A673 (cell line): ENCODE measurements at regions not wholly inside any gene's neighbourhood (a gene's known extent, or its start where the extent isn't known, plus 50 kb on each side); places are given as distances from the start of the nearest gene placed in this dataset.

Experiments used
- BruUV-seq: library from RNA; stranded (reverse); fragments of 400-500 nt; replicated peaks from 2 replicates; lab custom pipeline; 2021; lab: Mats Ljungman, UMichigan
- CTCF ChIA-PET: fragments of 300-600 bp; sonication (Branson Sonifier 250); formaldehyde crosslinking; loops from one replicate; lab custom pipeline; 2022; ENCODE audit warnings: antibody characterized with exemption; lab: Charles Lee
- POLR2A ChIA-PET: fragments of 300-600 bp; sonication (Branson Sonifier 250); formaldehyde crosslinking; loops from one replicate; lab custom pipeline; 2022; ENCODE audit warnings: antibody characterized with exemption; ENCODE audit not compliant: low non-redundant PET; lab: Charles Lee
- DNase-seq: peaks from one replicate; pipeline ENCODE4 v3.0.0-alpha.2; 2015; ENCODE audit warnings: low spot score
- H3K27ac ChIP-seq: fragments of 200-600 bp; sonication (generic); 2 replicates; pipeline ENCODE4 v1.5.1; 2016; ENCODE audit warnings: mixed run types, low read depth, mild to moderate bottlenecking, mixed read lengths, antibody characterized with exemption, low read length; ENCODE audit not compliant: poor library complexity, severe bottlenecking
- H3K27me3 ChIP-seq: fragments of 200-600 bp; sonication (generic); replicated peaks from 2 replicates; pipeline ENCODE4 v1.6.1; 2017; ENCODE audit warnings: mixed run types, low read depth, mild to moderate bottlenecking, mixed read lengths, antibody characterized with exemption, low read length; ENCODE audit not compliant: insufficient read depth, poor library complexity
- H3K36me3 ChIP-seq: fragments of 200-600 bp; sonication (generic); 2 replicates; pipeline ENCODE4 v1.6.1; 2016; ENCODE audit warnings: mixed run types, mild to moderate bottlenecking, mixed read lengths, antibody characterized with exemption, low read length; ENCODE audit not compliant: insufficient read depth, poor library complexity, severe bottlenecking
- H3K4me1 ChIP-seq: fragments of 200-600 bp; sonication (generic); 2 replicates; pipeline ENCODE4 v1.6.1; 2017; ENCODE audit warnings: mixed run types, mild to moderate bottlenecking, mixed read lengths, antibody characterized with exemption, low read length; ENCODE audit not compliant: insufficient read depth, poor library complexity, severe bottlenecking
- H3K4me3 ChIP-seq: fragments of 200-600 bp; sonication (generic); 2 replicates; pipeline ENCODE4 v1.5.1; 2016; ENCODE audit warnings: low read depth, mixed run types, mild to moderate bottlenecking, mixed read lengths, low read length; ENCODE audit not compliant: poor library complexity, severe bottlenecking
- H3K9me3 ChIP-seq: fragments of 200-600 bp; sonication (generic); 2 replicates; pipeline ENCODE4 v1.6.1; 2016; ENCODE audit warnings: mixed run types, low read depth, mild to moderate bottlenecking, mixed read lengths, antibody characterized with exemption, low read length; ENCODE audit not compliant: poor library complexity, severe bottlenecking
- CTCF ChIP-seq: fragments of 300-800, 200-600 bp; sonication (generic); conservative IDR thresholded peaks from 2 replicates; pipeline ENCODE4 v1.5.1; 2017; ENCODE audit warnings: low read depth, mild to moderate bottlenecking, antibody characterized with exemption, low read length, moderate library complexity, mixed read lengths
- EZH2 ChIP-seq: fragments of 200-600 bp; sonication (generic); IDR thresholded peaks from 2 replicates; pipeline ENCODE4 v1.6.1; 2017; ENCODE audit warnings: borderline replicate concordance, low read depth, mild to moderate bottlenecking, mixed read lengths, antibody characterized with exemption, low read length; ENCODE audit not compliant: poor library complexity, severe bottlenecking
- intact Hi-C: fragments of 100-400 bp; cut with micrococcal nuclease; formaldehyde crosslinking; loops from one replicate; pipeline ENCODE4 v1.10.0; 2022; ENCODE audit not compliant: unreplicated experiment

GRCh38 chr4:79235095-79235494 is 90.8 kb downstream of the NAA11 start:
- Histone ChIP-seq H3K27me3 (no peaks in the 10 kb centered on the region), H3K9me3 (no peaks in the 10 kb centered on the region), H3K4me1 (no peaks in the 10 kb centered on the region), H3K4me3 (no peak overlapping the region), H3K27ac (no peak overlapping the region), H3K36me3 (no peaks in the 10 kb centered on the region)
- no peak for DNase-seq
- intact Hi-C loops, result no loop called here
- ChIA-PET CTCF (no interaction called here), POLR2A (no interaction called here)
- TF ChIP-seq EZH2 (no peak), CTCF (no peak)
- BruUV-seq, result no TSS peak

- intact Hi-C loops, result no loop called here
- H3K9me3 ChIP-seq, result no peaks in the 10 kb centered on the region
Observed at GRCh38 chr4:79233820-79234219, 92.0 kb downstream of the NAA11 start.

DNA sequence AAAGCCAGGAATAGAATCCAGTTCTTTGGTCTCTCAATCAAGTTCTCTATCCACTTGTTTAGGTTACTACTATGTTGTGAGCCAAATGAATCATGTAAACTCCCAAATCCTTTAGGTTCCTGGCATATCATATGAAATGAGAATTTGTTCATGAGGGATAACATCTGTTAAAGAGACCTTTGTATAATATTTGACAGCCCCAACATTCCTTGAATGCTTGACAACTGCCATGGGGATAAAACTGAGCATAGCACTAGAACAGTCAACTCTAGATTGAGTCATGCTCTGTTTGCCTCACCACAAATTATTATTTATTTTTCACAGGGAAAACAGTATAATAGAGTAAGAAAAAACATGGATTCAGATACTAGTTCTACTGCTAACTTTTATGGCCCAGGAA is 93.3 kb downstream of the NAA11 start:
- POLR2A ChIA-PET, result no interaction called here
- CTCF ChIA-PET, result no interaction called here
- no peak for DNase-seq
- BruUV-seq, result no TSS peak
- TF ChIP-seq CTCF (no peak), EZH2 (no peak)
- Histone ChIP-seq H3K27me3 (no peaks in the 10 kb centered on the region), H3K27ac (no peak overlapping the region), H3K9me3 (no peaks in the 10 kb centered on the region), H3K36me3 (no peaks in the 10 kb centered on the region), H3K4me3 (no peak overlapping the region), H3K4me1 (no peaks in the 10 kb centered on the region)
- intact Hi-C loops, result no loop called here

More at GRCh38 chr4:79233820-79234219, 92.0 kb downstream of the NAA11 start:
- Histone ChIP-seq H3K4me3 (no peak overlapping the region), H3K27me3 (no peaks in the 10 kb centered on the region), H3K36me3 (no peaks in the 10 kb centered on the region), H3K27ac (no peak overlapping the region), H3K4me1 (no peaks in the 10 kb centered on the region)
- no peak for DNase-seq
- BruUV-seq, result no TSS peak
- POLR2A ChIA-PET, result no interaction called here
- CTCF ChIA-PET, result no interaction called here
- TF ChIP-seq EZH2, result no peak
- TF ChIP-seq CTCF, result no peak
